Mesendoderm (in vitro differentiated cells): ENCODE measurements at regions not wholly inside any gene's neighbourhood (a gene's known extent, or its start where the extent isn't known, plus 50 kb on each side); places are given as distances from the start of the nearest gene placed in this dataset.
"Not testable (repeated sequence)": the region's sequence is repeated elsewhere in the genome, so short reads cannot be mapped to it uniquely, and the experiment has no call there.

Experiments used
- DNase-seq: peaks from one replicate; pipeline ENCODE4 v3.0.0; 2013
- H2AK5ac ChIP-seq: 2 replicates; pipeline ENCODE4 v1.6.1; 2013; ENCODE audit warnings: low read length, inconsistent platforms
- H2BK120ac ChIP-seq: 2 replicates; pipeline ENCODE4 v1.6.1; 2013; ENCODE audit warnings: low read depth, mild to moderate bottlenecking, low read length, moderate library complexity, mixed read lengths
- H2BK15ac ChIP-seq: replicated peaks from 2 replicates; pipeline ENCODE4 v1.6.1; 2013; ENCODE audit warnings: low read depth, mild to moderate bottlenecking, moderate library complexity
- H2BK5ac ChIP-seq: 2 replicates; pipeline ENCODE4 v1.6.1; 2013; ENCODE audit warnings: low read length, inconsistent platforms
- H3K18ac ChIP-seq: 2 replicates; pipeline ENCODE4 v1.6.1; 2013; ENCODE audit warnings: mild to moderate bottlenecking, low read length, mixed read lengths
- H3K23ac ChIP-seq: one replicate; pipeline ENCODE4 v1.6.1; 2013; ENCODE audit warnings: low read length
- H3K27ac ChIP-seq: 2 replicates; pipeline ENCODE4 v1.5.1; 2013; ENCODE audit warnings: low read depth, mild to moderate bottlenecking, inconsistent platforms, low read length, moderate library complexity
- H3K27me3 ChIP-seq: 2 replicates; pipeline ENCODE4 v1.6.1; 2013; ENCODE audit warnings: low read length, control low read depth, mild to moderate bottlenecking, inconsistent platforms; ENCODE audit not compliant: insufficient read depth, poor library complexity
- H3K36me3 ChIP-seq: 2 replicates; pipeline ENCODE4 v1.6.1; 2013; ENCODE audit warnings: low read length, inconsistent platforms; ENCODE audit not compliant: control insufficient read depth, insufficient read depth
- H3K4ac ChIP-seq: one replicate; pipeline ENCODE4 v1.6.1; 2013; ENCODE audit warnings: low read depth, mild to moderate bottlenecking, low read length, moderate library complexity
- H3K4me1 ChIP-seq: 2 replicates; pipeline ENCODE4 v1.6.1; 2013; ENCODE audit warnings: low read depth, low read length, inconsistent platforms; ENCODE audit not compliant: control insufficient read depth
- H3K4me2 ChIP-seq: 2 replicates; pipeline ENCODE4 v1.6.1; 2013; ENCODE audit warnings: low read length
- H3K4me3 ChIP-seq: 2 replicates; pipeline ENCODE4 v1.5.1; 2013; ENCODE audit warnings: mild to moderate bottlenecking, low read length
- H3K56ac ChIP-seq: one replicate; pipeline ENCODE4 v1.6.1; 2013; ENCODE audit warnings: low read length
- H3K79me1 ChIP-seq: 2 replicates; pipeline ENCODE4 v1.6.1; 2013; ENCODE audit warnings: low read length, inconsistent platforms
- H3K79me2 ChIP-seq: 2 replicates; pipeline ENCODE4 v1.6.1; 2013; ENCODE audit warnings: mild to moderate bottlenecking, low read length; ENCODE audit not compliant: control insufficient read depth, insufficient read depth
- H3K9ac ChIP-seq: 2 replicates; pipeline ENCODE4 v1.6.1; 2013; ENCODE audit warnings: low read length, inconsistent platforms
- H4K5ac ChIP-seq: one replicate; pipeline ENCODE4 v1.6.1; 2013; ENCODE audit warnings: low read length
- H4K8ac ChIP-seq: one replicate; pipeline ENCODE4 v1.6.1; 2013; ENCODE audit warnings: low read depth, mild to moderate bottlenecking, control low read depth, low read length, moderate library complexity
- WGBS: extraction: QIAGEN DNeasy Blood & Tissue Kit; methylation state at CpG from one replicate; pipeline ENCODE4 v1.1.7; 2013; ENCODE audit warnings: low lambda C conversion rate, missing lambda C conversion rate; ENCODE audit not compliant: insufficient coverage; ENCODE audit errors: extremely low coverage; 5-methylcytosine and 5-hydroxymethylcytosine counted together

- H2AK5ac ChIP-seq = no peak overlapping the region
- H2BK15ac ChIP-seq = no peak overlapping the region
- H3K27me3 ChIP-seq = no peaks in the 10 kb centered on the region
- no peaks in the 10 kb centered on the region for H3K4me1 ChIP-seq
- no peak overlapping the region for H3K4ac ChIP-seq
- no peak overlapping the region for H3K4me2 ChIP-seq
- H3K4me3 ChIP-seq = no peak overlapping the region
- no peak overlapping the region for H4K5ac ChIP-seq
- no peaks in the 10 kb centered on the region for H3K79me1 ChIP-seq
- H3K27ac ChIP-seq = no peak overlapping the region
- no peak overlapping the region for H2BK120ac ChIP-seq
- no peak overlapping the region for H4K8ac ChIP-seq
- no peak overlapping the region for H2BK5ac ChIP-seq
- no peak overlapping the region for H3K18ac ChIP-seq
- peak; percentile 55 for DNase-seq
- no CpG with 5 or more reads among the region's 4 CpGs for WGBS
- H3K9ac ChIP-seq = no peak overlapping the region
- no peak overlapping the region for H3K56ac ChIP-seq
- H3K36me3 ChIP-seq = no peaks in the 10 kb centered on the region
- H3K23ac ChIP-seq = no peak overlapping the region
- H3K79me2 ChIP-seq = no peaks in the 10 kb centered on the region
Measured at GRCh38 chr15:79505956-79506355, 73.8 kb downstream of the MINAR1 start.

- H3K18ac ChIP-seq, H3K23ac ChIP-seq, H2BK15ac ChIP-seq, DNase-seq, H3K4me2 ChIP-seq, H3K79me1 ChIP-seq, H3K4me1 ChIP-seq, H3K27me3 ChIP-seq, H4K8ac ChIP-seq, H3K36me3 ChIP-seq, H3K4me3 ChIP-seq, H3K27ac ChIP-seq, H2AK5ac ChIP-seq, H3K56ac ChIP-seq, H3K9ac ChIP-seq, H4K5ac ChIP-seq, H3K79me2 ChIP-seq, H2BK120ac ChIP-seq, H2BK5ac ChIP-seq, H3K4ac ChIP-seq: not testable (repeated sequence)
- WGBS = no CpG with 5 or more reads among the region's 3 CpGs
Measured at GRCh38 chr15:79512844-79513243, 80.7 kb downstream of the MINAR1 start.

GRCh38 chr15:79513417-79513816, 81.3 kb downstream of the MINAR1 start:
- no CpG with 5 or more reads among the region's 8 CpGs for WGBS
- no peak overlapping the region for H3K18ac ChIP-seq
- H3K56ac ChIP-seq = no peak overlapping the region
- no peak for DNase-seq
- no peak overlapping the region for H4K5ac ChIP-seq
- H3K79me1 ChIP-seq = no peaks in the 10 kb centered on the region
- no peak overlapping the region for H4K8ac ChIP-seq
- no peaks in the 10 kb centered on the region for H3K36me3 ChIP-seq
- H2BK15ac ChIP-seq = no peak overlapping the region
- H2AK5ac ChIP-seq = no peak overlapping the region
- H3K4me3 ChIP-seq = no peak overlapping the region
- no peak overlapping the region for H2BK120ac ChIP-seq
- H3K27ac ChIP-seq = no peak overlapping the region
- no peak overlapping the region for H3K4me2 ChIP-seq
- H3K27me3 ChIP-seq = no peaks in the 10 kb centered on the region
- H2BK5ac ChIP-seq = no peak overlapping the region
- H3K79me2 ChIP-seq = no peaks in the 10 kb centered on the region
- H3K23ac ChIP-seq = no peak overlapping the region
- no peaks in the 10 kb centered on the region for H3K4me1 ChIP-seq
- H3K9ac ChIP-seq = no peak overlapping the region
- H3K4ac ChIP-seq = no peak overlapping the region

DNA sequence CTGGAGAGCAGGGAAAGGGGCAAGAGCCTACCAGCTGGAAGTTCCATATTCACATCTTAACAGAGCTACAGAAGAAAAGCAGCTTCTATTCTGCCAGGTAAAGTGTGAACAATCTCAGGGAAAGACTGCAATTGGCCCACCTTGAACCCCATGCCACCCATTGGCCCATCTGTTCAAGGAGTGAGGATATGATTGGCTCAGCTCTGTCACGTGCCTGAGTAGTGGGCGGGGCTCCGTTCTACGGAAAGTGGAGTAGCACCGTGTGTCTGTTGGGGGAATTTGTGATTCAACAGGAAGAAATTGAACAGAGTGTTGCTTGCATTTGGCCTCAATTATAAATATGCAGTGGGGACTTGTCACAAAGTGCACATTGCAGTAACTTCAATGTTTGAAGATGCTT, 81.8 kb downstream of the MINAR1 start:
- Histone ChIP-seq H4K8ac (no peak overlapping the region), H3K79me2 (no peaks in the 10 kb centered on the region), H3K4ac (no peak overlapping the region), H3K56ac (no peak overlapping the region), H3K27me3 (no peaks in the 10 kb centered on the region), H3K79me1 (no peaks in the 10 kb centered on the region), H3K4me1 (no peaks in the 10 kb centered on the region), H3K9ac (no peak overlapping the region), H2AK5ac (no peak overlapping the region), H3K23ac (no peak overlapping the region), H3K36me3 (no peaks in the 10 kb centered on the region), H2BK15ac (no peak overlapping the region), H3K4me3 (no peak overlapping the region), H2BK5ac (no peak overlapping the region), H3K18ac (no peak overlapping the region), H3K4me2 (no peak overlapping the region), H4K5ac (no peak overlapping the region), H3K27ac (no peak overlapping the region), H2BK120ac (no peak overlapping the region)
- no peak for DNase-seq
- WGBS = no CpG with 5 or more reads among the region's 5 CpGs

DNA sequence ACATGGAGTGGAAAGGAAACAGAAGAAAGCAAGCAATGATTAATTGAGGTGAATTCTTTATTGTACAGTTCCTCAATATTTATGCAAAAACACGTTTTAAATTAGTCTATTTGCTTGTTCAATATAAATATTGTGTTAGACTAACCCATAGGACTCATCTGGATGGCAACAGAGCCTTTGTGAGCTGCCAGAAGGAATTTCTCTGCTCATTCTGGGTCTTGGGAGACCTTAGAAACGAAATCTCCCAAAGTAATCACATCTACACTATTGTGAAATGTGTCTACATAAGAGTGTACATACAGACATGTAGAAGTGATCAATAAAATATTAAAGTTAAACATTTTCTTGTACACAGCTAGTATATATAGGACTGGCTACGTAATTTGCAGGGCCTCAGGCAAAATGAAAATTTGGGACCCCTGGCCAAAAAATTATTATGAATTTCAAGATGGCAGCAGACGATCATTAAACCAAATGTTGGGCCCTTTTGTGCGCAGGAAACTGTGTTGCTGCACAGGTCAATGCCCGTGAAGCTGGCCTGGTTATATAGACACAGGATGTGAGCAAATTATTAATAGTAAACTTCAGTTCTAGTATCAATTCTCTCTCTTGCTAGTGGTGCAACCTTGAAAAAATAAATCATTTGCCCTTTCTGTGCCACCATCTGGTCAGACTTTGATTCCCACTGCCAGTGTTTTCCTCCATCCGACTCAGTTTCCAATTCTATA, 83.3 kb downstream of the MINAR1 start:
- H2BK5ac ChIP-seq = no peak overlapping the region
- H2BK120ac ChIP-seq = no peak overlapping the region
- H4K5ac ChIP-seq = no peak overlapping the region
- no peaks in the 10 kb centered on the region for H3K36me3 ChIP-seq
- no peaks in the 10 kb centered on the region for H3K79me1 ChIP-seq
- no peak overlapping the region for H3K4me3 ChIP-seq
- no peak for DNase-seq
- no peak overlapping the region for H3K27ac ChIP-seq
- WGBS = no CpG with 5 or more reads among the region's 7 CpGs
- H3K23ac ChIP-seq = no peak overlapping the region
- no peaks in the 10 kb centered on the region for H3K79me2 ChIP-seq
- no peak overlapping the region for H3K9ac ChIP-seq
- no peak overlapping the region for H3K56ac ChIP-seq
- no peaks in the 10 kb centered on the region for H3K27me3 ChIP-seq
- no peak overlapping the region for H4K8ac ChIP-seq
- no peak overlapping the region for H3K18ac ChIP-seq
- no peak overlapping the region for H2AK5ac ChIP-seq
- H3K4me1 ChIP-seq = no peaks in the 10 kb centered on the region
- H3K4ac ChIP-seq = no peak overlapping the region
- H2BK15ac ChIP-seq = no peak overlapping the region
- no peak overlapping the region for H3K4me2 ChIP-seq

GRCh38 chr15:79516155-79516554, 84.0 kb downstream of the MINAR1 start:
- WGBS = no CpG with 5 or more reads among the region's 3 CpGs
- H2BK120ac ChIP-seq = no peak overlapping the region
- no peak overlapping the region for H3K4me2 ChIP-seq
- H3K4me1 ChIP-seq = no peaks in the 10 kb centered on the region
- no peak for DNase-seq
- no peak overlapping the region for H3K18ac ChIP-seq
- H3K27me3 ChIP-seq = no peaks in the 10 kb centered on the region
- H3K4ac ChIP-seq = no peak overlapping the region
- H3K27ac ChIP-seq = no peak overlapping the region
- no peak overlapping the region for H3K56ac ChIP-seq
- no peak overlapping the region for H2BK5ac ChIP-seq
- H2BK15ac ChIP-seq = no peak overlapping the region
- no peak overlapping the region for H2AK5ac ChIP-seq
- H4K8ac ChIP-seq = no peak overlapping the region
- no peaks in the 10 kb centered on the region for H3K36me3 ChIP-seq
- no peak overlapping the region for H3K9ac ChIP-seq
- no peaks in the 10 kb centered on the region for H3K79me2 ChIP-seq
- H3K4me3 ChIP-seq = no peak overlapping the region
- H3K79me1 ChIP-seq = no peaks in the 10 kb centered on the region
- H3K23ac ChIP-seq = no peak overlapping the region
- H4K5ac ChIP-seq = no peak overlapping the region
